ENCODE measurements at regions not wholly inside any gene's neighbourhood (a gene's known extent, or its start where the extent isn't known, plus 50 kb on each side); places are given as distances from the start of the nearest gene placed in this dataset.
A peak's percentile ranks its signal among the peaks of the same experiment; 100 is the strongest.

GRCh38 chr6:1257778-1258177, 54.1 kb upstream of the FOXQ1 start:
- FAIRE-seq, result no peak

- FAIRE-seq, result no peak
Measured at GRCh38 chr6:1256435-1257008, 55.4 kb upstream of the FOXQ1 start.

- no peak for FAIRE-seq
Measured at GRCh38 chr6:1255636-1256365, 56.1 kb upstream of the FOXQ1 start.

- no peak for FAIRE-seq
Measured at GRCh38 chr6:1254326-1254725, 57.6 kb upstream of the FOXQ1 start.

- no peak for FAIRE-seq
Measured at GRCh38 chr6:1253816-1254215, 58.1 kb upstream of the FOXQ1 start.

GRCh38 chr6:1251198-1252155, 60.4 kb upstream of the FOXQ1 start:
- peak; percentile 46 for FAIRE-seq

- peak; percentile 71 for FAIRE-seq
Measured at GRCh38 chr6:1250489-1251197, 61.3 kb upstream of the FOXQ1 start.

GRCh38 chr6:1247894-1248293, 64.0 kb upstream of the FOXQ1 start:
- FAIRE-seq, result peak; percentile 50

- FAIRE-seq, result no peak
Measured at GRCh38 chr6:1247056-1247455, 64.8 kb upstream of the FOXQ1 start.

- no peak for FAIRE-seq
Measured at GRCh38 chr6:1244941-1245340, 67.0 kb upstream of the FOXQ1 start.

- no peak for FAIRE-seq
Measured at GRCh38 chr6:1244278-1244677, 67.6 kb upstream of the FOXQ1 start.

GRCh38 chr6:1242446-1242845, 69.5 kb upstream of the FOXQ1 start:
- FAIRE-seq, result no peak

GRCh38 chr6:1242021-1242420, 69.9 kb upstream of the FOXQ1 start:
- no peak for FAIRE-seq

- FAIRE-seq, result no peak
Measured at GRCh38 chr6:1240766-1241318, 71.1 kb upstream of the FOXQ1 start.

GRCh38 chr6:1239805-1240204, 72.1 kb upstream of the FOXQ1 start:
- no peak for FAIRE-seq

- no peak for FAIRE-seq
Measured at GRCh38 chr6:1238040-1238439, 73.9 kb upstream of the FOXQ1 start.

GRCh38 chr6:1237636-1238035, 74.3 kb upstream of the FOXQ1 start:
- FAIRE-seq, result no peak

- FAIRE-seq, result no peak
Measured at GRCh38 chr6:1235825-1236224, 76.1 kb upstream of the FOXQ1 start.

- no peak for FAIRE-seq
Measured at GRCh38 chr6:1233924-1234323, 78.0 kb upstream of the FOXQ1 start.

- no peak for FAIRE-seq
Measured at GRCh38 chr6:1232578-1232977, 79.3 kb upstream of the FOXQ1 start.

GRCh38 chr6:1231941-1232340, 80.0 kb upstream of the FOXQ1 start:
- no peak for FAIRE-seq
